ENCODE measurements at regions not wholly inside any gene's neighbourhood (a gene's known extent, or its start where the extent isn't known, plus 50 kb on each side); places are given as distances from the start of the nearest gene placed in this dataset.

DNA sequence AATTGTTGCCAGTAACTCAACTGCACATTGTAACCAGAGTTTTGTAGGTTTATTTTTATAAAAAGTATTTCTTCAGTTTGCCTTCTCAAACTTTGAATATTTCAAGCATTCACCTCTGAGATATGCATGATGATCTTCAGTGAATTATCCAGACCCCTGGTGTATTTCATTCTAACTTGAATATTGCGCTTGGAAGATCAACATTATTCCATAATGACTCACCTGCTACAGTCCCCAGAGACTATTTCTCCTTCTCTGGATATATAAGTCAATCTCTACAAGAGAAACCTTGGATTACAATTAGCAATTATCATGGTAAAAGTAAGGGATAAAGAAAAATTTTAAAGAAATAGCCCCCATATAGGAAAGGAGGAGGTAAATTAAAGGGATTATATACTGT, 1041.0 kb downstream of the TLE1 start:
- no peak for TF ChIP-seq EZH2 (IDR thresholded peaks at IDR 0.05)
- no peak for TF ChIP-seq FOXP2 (optimal IDR thresholded peaks at IDR 0.05; ENCODE audit: control extremely low read depth, extremely low read length, insufficient read depth)
- TF ChIP-seq POLR2AphosphoS5 (IDR thresholded peaks at IDR 0.05; ENCODE audit: borderline replicate concordance, low read depth, low read length) = no peak
